Kidney epithelial cell (primary cell): ENCODE measurements at regions not wholly inside any gene's neighbourhood (a gene's known extent, or its start where the extent isn't known, plus 50 kb on each side); places are given as distances from the start of the nearest gene placed in this dataset.

Experiments
- DNase-seq: peaks from one replicate; pipeline ENCODE4 v3.0.0-alpha.2; 2010; ENCODE audit warnings: low read depth
- H3K27me3 ChIP-seq: 2 replicates; pipeline ENCODE4 v1.6.0; 2011; ENCODE audit warnings: low read length; ENCODE audit not compliant: control insufficient read depth, insufficient read depth
- H3K36me3 ChIP-seq: 2 replicates; pipeline ENCODE4 v1.5.1; 2011; ENCODE audit warnings: low read length; ENCODE audit not compliant: control insufficient read depth, insufficient read depth
- H3K4me3 ChIP-seq: 2 replicates; pipeline ENCODE4 v1.5.1; 2011; ENCODE audit warnings: low read depth, mild to moderate bottlenecking, control low read depth, low read length
- TF ChIP-seq, protein P1 (sequence below): IDR thresholded peaks from 2 replicates; pipeline ENCODE4 v1.5.1; 2011; ENCODE audit warnings: mild to moderate bottlenecking, moderate library complexity, low read length, control low read depth, inconsistent platforms; ENCODE audit not compliant: insufficient read depth, poor library complexity, severe bottlenecking

DNA sequence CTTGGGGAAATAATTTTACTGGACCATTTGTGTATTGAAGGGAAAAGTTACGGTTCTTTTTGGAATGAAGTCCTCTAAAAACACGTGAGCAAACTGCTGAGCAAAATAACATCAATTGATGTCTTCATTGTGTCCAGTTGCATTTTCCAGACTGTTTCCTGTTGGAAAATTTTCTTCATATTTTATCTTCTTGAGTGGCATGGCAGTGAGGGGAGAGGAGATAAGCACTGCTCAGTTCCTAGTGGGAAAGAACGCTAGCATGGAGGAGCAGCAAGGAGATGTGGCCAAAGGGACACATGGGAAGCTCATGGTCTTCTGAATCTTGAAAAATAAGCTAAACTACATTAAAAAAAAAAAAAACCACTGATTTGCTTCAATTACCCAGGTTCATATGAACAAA lies 776.0 kb downstream of the TFAP2A start:
- no peak overlapping the region for H3K4me3 ChIP-seq
- no peaks in the 10 kb centered on the region for H3K36me3 ChIP-seq
- no peak for DNase-seq
- TF ChIP-seq, protein P1, sequence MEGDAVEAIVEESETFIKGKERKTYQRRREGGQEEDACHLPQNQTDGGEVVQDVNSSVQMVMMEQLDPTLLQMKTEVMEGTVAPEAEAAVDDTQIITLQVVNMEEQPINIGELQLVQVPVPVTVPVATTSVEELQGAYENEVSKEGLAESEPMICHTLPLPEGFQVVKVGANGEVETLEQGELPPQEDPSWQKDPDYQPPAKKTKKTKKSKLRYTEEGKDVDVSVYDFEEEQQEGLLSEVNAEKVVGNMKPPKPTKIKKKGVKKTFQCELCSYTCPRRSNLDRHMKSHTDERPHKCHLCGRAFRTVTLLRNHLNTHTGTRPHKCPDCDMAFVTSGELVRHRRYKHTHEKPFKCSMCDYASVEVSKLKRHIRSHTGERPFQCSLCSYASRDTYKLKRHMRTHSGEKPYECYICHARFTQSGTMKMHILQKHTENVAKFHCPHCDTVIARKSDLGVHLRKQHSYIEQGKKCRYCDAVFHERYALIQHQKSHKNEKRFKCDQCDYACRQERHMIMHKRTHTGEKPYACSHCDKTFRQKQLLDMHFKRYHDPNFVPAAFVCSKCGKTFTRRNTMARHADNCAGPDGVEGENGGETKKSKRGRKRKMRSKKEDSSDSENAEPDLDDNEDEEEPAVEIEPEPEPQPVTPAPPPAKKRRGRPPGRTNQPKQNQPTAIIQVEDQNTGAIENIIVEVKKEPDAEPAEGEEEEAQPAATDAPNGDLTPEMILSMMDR = no peak
- no peaks in the 10 kb centered on the region for H3K27me3 ChIP-seq

DNA sequence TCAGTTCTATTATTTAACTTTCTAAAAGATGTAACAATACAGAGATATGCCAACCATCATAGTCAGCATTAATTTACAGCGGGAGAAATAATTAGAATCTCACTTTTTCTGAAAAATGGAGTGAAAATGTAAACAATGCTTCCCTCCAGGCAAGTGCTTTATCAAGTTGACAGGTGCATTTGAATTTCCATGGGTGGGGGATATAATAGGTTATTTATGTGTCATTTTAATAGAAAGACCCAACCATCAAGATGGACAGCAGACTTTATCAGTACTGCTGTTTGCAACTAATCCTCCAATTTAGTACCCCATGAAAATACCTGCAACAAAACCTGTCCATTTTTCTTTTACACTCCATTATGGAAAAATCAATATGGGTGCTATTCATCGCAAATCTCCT lies 780.1 kb downstream of the TFAP2A start:
- no peak for DNase-seq
- H3K27me3 ChIP-seq = no peaks in the 10 kb centered on the region
- H3K36me3 ChIP-seq = no peaks in the 10 kb centered on the region
- no peak overlapping the region for H3K4me3 ChIP-seq
- TF ChIP-seq, protein P1 = no peak

DNA sequence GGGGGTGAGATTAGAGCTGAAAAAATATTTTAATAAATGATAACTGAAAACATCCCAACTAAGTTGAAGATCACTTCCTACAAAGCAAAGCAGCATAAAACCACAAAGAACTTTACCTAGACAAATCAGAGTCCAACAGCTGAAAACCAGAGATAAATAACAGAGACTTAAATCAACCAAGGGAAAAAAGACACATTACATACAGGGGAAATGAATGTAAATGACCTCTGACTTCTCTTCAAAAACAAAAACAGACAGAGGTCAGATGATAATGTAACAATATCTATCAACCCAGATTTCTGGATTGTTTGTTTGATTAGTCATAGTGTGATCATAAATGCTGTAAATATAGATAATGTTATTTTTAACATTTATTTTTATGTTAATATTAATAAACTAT lies 782.8 kb downstream of the TFAP2A start:
- H3K36me3 ChIP-seq = no peaks in the 10 kb centered on the region
- H3K4me3 ChIP-seq = no peak overlapping the region
- no peak for DNase-seq
- H3K27me3 ChIP-seq = no peaks in the 10 kb centered on the region
- TF ChIP-seq, protein P1 = no peak

DNA sequence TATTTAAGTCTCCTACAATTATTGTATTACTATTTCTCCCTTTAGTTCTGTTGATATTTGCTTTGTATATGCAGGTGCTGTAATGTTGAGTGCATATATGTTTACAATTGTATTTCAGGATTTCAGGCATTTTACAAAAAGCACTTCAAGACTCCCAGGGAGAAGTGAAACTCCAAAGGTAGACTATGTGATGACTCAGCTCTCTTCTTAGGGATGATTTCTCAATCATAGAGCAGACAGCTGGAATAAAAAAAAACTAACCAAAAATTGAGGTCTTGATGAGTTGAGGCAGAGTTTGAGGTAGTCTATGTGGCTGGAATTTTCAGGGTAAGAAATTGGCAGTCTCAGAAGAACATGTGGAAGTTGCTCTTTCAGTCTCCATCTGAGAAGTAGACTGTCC lies 786.1 kb downstream of the TFAP2A start:
- Histone ChIP-seq H3K36me3 (no peaks in the 10 kb centered on the region), H3K27me3 (no peaks in the 10 kb centered on the region), H3K4me3 (no peak overlapping the region)
- no peak for DNase-seq
- TF ChIP-seq, protein P1 = no peak

DNA sequence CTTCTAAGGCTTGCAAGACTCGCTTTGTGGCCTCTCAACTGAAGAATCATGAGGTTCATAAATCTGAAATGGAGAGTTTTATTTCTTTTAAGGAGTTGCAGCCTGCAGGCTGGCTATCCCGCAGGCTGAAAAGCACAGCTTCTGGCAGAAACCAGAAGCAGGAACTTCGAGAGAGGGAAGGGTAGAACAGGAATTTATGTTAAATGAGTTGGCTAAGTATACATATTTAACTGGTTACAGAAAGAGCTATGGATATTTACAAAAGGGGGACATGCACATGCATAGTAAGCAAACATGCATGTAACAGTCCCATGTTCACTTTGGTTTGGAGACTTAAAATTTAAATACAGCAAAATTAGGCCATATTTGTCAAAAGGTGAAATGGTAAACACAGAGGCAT lies 787.0 kb downstream of the TFAP2A start:
- no peak overlapping the region for H3K4me3 ChIP-seq
- no peaks in the 10 kb centered on the region for H3K36me3 ChIP-seq
- H3K27me3 ChIP-seq = no peaks in the 10 kb centered on the region
- TF ChIP-seq, protein P1 = no peak
- no peak for DNase-seq

DNA sequence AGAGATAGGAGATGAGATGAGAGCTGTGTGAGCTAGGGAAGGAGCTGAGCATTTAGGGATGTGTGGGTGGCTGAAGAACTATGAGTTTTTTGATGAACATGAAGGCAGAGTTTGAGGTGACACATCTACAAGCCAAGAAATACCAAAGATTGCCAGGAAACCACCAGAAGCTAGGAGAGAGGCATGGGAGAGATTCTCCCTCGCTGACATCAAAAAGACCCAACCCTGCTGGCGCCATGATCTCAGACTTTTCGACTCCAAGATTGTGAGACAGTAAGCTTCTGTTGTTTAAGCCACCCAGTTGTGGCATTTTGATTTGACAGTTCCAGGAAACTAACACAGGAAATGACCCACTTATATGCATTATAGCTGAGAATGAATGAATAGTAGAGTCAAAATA lies 790.9 kb downstream of the TFAP2A start:
- Histone ChIP-seq H3K36me3 (no peaks in the 10 kb centered on the region), H3K4me3 (no peak overlapping the region), H3K27me3 (no peaks in the 10 kb centered on the region)
- no peak for DNase-seq
- TF ChIP-seq, protein P1 = no peak
